ENCODE measurements at regions not wholly inside any gene's neighbourhood (a gene's known extent, or its start where the extent isn't known, plus 50 kb on each side); places are given as distances from the start of the nearest gene placed in this dataset.

DNA sequence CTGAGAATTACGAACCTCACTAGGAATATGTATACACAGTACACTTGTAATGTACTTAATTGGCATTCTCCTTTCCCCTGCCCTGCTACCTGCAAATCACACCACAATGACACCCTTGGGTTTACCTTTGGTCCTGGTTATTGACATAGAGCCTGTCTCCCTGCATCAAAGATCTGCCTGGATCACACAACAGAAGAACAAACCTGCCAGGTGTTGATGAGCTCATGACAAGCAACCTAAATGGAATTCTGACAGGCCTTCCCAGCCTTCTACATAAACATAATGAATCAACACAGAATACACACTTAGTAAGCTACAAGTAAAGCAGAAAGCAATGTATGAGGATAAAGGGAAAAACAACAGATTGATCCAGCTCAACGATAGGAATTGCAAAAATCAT is 95.6 kb downstream of the HDGFL1 start:
- DNase-seq (ENCODE audit: low read depth, low spot score) = no peak

DNA sequence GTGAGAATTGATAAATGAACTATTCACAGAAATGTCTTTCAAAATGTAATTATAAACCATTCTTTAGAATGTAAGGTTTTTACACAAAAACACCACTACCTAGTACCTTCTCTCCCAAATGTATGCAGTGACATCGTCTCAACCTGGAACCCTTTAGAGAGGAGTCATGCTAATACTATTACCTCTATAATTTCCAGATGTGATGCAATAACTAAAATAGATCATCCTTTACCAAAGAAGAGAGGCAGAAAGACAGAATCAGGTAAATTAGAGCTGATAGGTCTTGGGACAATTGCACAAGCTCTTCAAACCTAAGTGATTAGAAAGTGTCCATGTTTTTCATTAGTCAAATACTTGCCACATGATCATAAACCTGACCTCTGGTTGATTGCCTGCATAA is 96.7 kb downstream of the HDGFL1 start:
- POLR2A ChIA-PET = no interaction called here

More for the DNA sequence above, 95.6 kb downstream of the HDGFL1 start:
- H3K4me3 ChIP-seq (ENCODE audit: low read depth, low read length) = no peak overlapping the region
- ChIA-PET POLR2A (no interaction called here), CTCF (interaction anchor here (0.8 kb wide), 1 partner anchor 8 kb away, joined by 4 read pairs; no protein-coding TSS in a partner anchor)
- TF ChIP-seq CTCF (IDR thresholded peaks at IDR 0.05; ENCODE audit: insufficient read depth, low read length, missing control alignments) = no peak

DNA sequence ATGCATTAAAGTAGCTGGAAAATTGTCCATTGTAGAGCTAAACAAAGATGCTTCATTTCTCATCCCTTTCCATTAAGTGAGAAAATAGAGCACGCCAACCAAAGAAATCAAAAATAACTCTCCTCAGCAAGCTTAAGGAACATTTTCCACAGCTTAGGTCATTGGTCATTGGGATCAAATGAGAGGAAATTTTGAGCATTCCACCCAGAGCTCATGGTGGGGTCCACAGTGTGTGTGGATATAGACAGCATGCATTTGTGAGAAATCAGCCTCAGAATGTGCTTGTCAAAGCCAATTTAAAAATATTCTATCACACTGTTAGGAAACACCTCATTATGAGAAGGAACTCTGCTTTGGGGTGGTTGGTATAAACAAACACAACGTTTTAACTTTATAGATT is 97.2 kb downstream of the HDGFL1 start:
- POLR2A ChIA-PET = no interaction called here
- no peak for DNase-seq (ENCODE audit: low read depth, low spot score)
- TF ChIP-seq CTCF (IDR thresholded peaks at IDR 0.05; ENCODE audit: insufficient read depth, low read length, missing control alignments) = no peak
- CTCF ChIA-PET = interaction anchor here (1.2 to 1.3 kb wide), 2 partner anchors 9 to 29 kb away, joined by 3 read pairs; no protein-coding TSS in a partner anchor
- H3K4me3 ChIP-seq (ENCODE audit: low read depth, low read length) = no peak overlapping the region

More for the DNA sequence above, 96.7 kb downstream of the HDGFL1 start:
- CTCF ChIA-PET = interaction anchor here (1.2 kb wide), 1 partner anchor 30 kb away, joined by 3 read pairs; no protein-coding TSS in a partner anchor
- H3K4me3 ChIP-seq (ENCODE audit: low read depth, low read length) = no peak overlapping the region
- DNase-seq (ENCODE audit: low read depth, low spot score) = no peak
- TF ChIP-seq CTCF (IDR thresholded peaks at IDR 0.05; ENCODE audit: insufficient read depth, low read length, missing control alignments) = no peak

- no peak for TF ChIP-seq CTCF (IDR thresholded peaks at IDR 0.05; ENCODE audit: insufficient read depth, low read length, missing control alignments)
- no peak overlapping the region for H3K4me3 ChIP-seq (ENCODE audit: low read depth, low read length)
- CTCF ChIA-PET = no interaction called here
- no peak for DNase-seq (ENCODE audit: low read depth, low spot score)
- POLR2A ChIA-PET = no interaction called here
These were observed 98.5 kb downstream of the HDGFL1 start for GRCh38 chr6:22667855-22668254.

- CTCF ChIA-PET = no interaction called here
- DNase-seq (ENCODE audit: low read depth, low spot score) = peak; percentile 4
These were observed 98.9 kb downstream of the HDGFL1 start for GRCh38 chr6:22668307-22668706.

DNA sequence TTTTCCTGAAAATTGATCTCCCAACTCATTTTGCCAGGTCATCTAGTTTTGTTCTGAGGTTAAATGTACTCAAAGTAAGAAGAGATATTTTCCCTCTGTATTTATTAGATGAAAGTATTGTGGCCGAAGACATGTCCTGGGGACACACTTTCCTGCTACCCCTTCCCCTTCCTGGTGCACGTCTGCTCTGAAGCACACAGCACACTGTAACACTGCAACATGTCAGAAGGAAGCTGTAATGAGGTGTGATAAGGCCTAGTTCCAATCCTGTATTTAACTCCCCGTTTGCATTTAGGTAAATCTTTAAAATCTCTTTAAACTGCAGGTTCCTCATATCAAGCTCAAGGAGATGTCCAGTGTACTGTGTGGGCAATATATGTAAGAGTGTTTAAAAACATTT is 99.4 kb downstream of the HDGFL1 start:
- no peak overlapping the region for H3K4me3 ChIP-seq (ENCODE audit: low read depth, low read length)
- no peak for DNase-seq (ENCODE audit: low read depth, low spot score)
- TF ChIP-seq CTCF (IDR thresholded peaks at IDR 0.05; ENCODE audit: insufficient read depth, low read length, missing control alignments) = no peak
- ChIA-PET POLR2A (no interaction called here), CTCF (no interaction called here)

More at GRCh38 chr6:22668307-22668706, 98.9 kb downstream of the HDGFL1 start:
- POLR2A ChIA-PET = no interaction called here
- no peak overlapping the region for H3K4me3 ChIP-seq (ENCODE audit: low read depth, low read length)
- TF ChIP-seq CTCF (IDR thresholded peaks at IDR 0.05; ENCODE audit: insufficient read depth, low read length, missing control alignments) = no peak
